GM12878 (cell line): ENCODE measurements at regions not wholly inside any gene's neighbourhood (a gene's known extent, or its start where the extent isn't known, plus 50 kb on each side); places are given as distances from the start of the nearest gene placed in this dataset.

Experiments used
- ATAC-seq: fragments of 200-7000 bp; cut with Tn5 transposase; 3 replicates; pipeline ENCODE4 v1.9.1; 2020; ENCODE audit warnings: mild to moderate bottlenecking, moderate library complexity
- BruUV-seq: library from RNA; stranded (reverse); fragments of 400-500 nt; replicated peaks from 2 replicates; lab custom pipeline; 2021; lab: Mats Ljungman, UMichigan
- CTCF ChIA-PET: fragments of 300-600 bp; sonication (Branson Sonifier 250); formaldehyde crosslinking; extraction: SDS; loops from one replicate; lab custom pipeline; 2021; ENCODE audit warnings: inconsistent platforms; lab: Yijun Ruan, JAX
- POLR2A ChIA-PET: fragments of 350-600 bp; formaldehyde crosslinking; extraction: SDS; loops from one replicate; lab custom pipeline; 2021; ENCODE audit warnings: inconsistent platforms; lab: Charles Lee
- RAD21 ChIA-PET: fragments of 300-600 bp; sonication (Branson Sonifier 250); formaldehyde crosslinking; loops from one replicate; lab custom pipeline; 2023; ENCODE audit warnings: antibody characterized with exemption; ENCODE audit not compliant: unreplicated experiment; lab: Charles Lee
- SMC1A ChIA-PET: fragments of 300-600 bp; sonication (Branson Sonifier 250); formaldehyde crosslinking; loops from one replicate; lab custom pipeline; 2023; ENCODE audit not compliant: unreplicated experiment, uncharacterized antibody; lab: Charles Lee
- DNase-seq: peaks from one replicate; pipeline ENCODE4 v3.0.0-alpha.2; 2011; ENCODE audit warnings: low read depth, low spot score
- FAIRE-seq: peaks from 3 replicates; lab custom pipeline; 2011; peaks lifted over from hg19 to GRCh38; lab: Jason Lieb, UNC
- H2AFZ ChIP-seq: 2 replicates; pipeline ENCODE4 v1.6.0; 2011; ENCODE audit warnings: low read depth, low read length, control low read depth; ENCODE audit not compliant: control insufficient read depth
- H3K27ac ChIP-seq: 2 replicates; pipeline ENCODE4 v1.5.1; 2011; ENCODE audit warnings: control low read depth; ENCODE audit not compliant: control insufficient read depth, insufficient read depth
- H3K27me3 ChIP-seq, 2 experiments: replicated peaks in 1 of 2; 2 replicates each; pipeline versions ENCODE4 v1.6.0 to v1.6.1; 2011; ENCODE audit warnings: low read length in 1 of 2; ENCODE audit not compliant: control insufficient read depth in 2 of 2, insufficient read depth in 2 of 2
- H3K36me3 ChIP-seq, 2 experiments: 2 replicates each; pipeline ENCODE4 v1.5.1; 2011; ENCODE audit warnings: low read length in 1 of 2; ENCODE audit not compliant: control insufficient read depth in 2 of 2, insufficient read depth in 2 of 2
- H3K4me1 ChIP-seq: 2 replicates; pipeline ENCODE4 v1.6.1; 2011; ENCODE audit warnings: mild to moderate bottlenecking, low read length, moderate library complexity, mixed read lengths; ENCODE audit not compliant: control insufficient read depth, insufficient read depth
- H3K4me2 ChIP-seq: 2 replicates; pipeline ENCODE4 v1.6.0; 2011; ENCODE audit warnings: control low read depth; ENCODE audit not compliant: control insufficient read depth, insufficient read depth
- H3K4me3 ChIP-seq: fragments of 200-600 bp; sonication (generic); 2 replicates; pipeline ENCODE4 v1.5.1; 2016
- H3K79me2 ChIP-seq: 2 replicates; pipeline ENCODE4 v1.6.0; 2011; ENCODE audit warnings: low read length; ENCODE audit not compliant: control insufficient read depth, insufficient read depth
- H3K9ac ChIP-seq: 2 replicates; pipeline ENCODE4 v1.8.0; 2011; ENCODE audit warnings: low read length, control low read depth, mixed read lengths; ENCODE audit not compliant: control insufficient read depth, insufficient read depth
- H3K9me3 ChIP-seq: replicated peaks from 3 replicates; pipeline ENCODE4 v1.5.1; 2011; ENCODE audit warnings: mild to moderate bottlenecking, low read length; ENCODE audit not compliant: control insufficient read depth, insufficient read depth
- H4K20me1 ChIP-seq: 2 replicates; pipeline ENCODE4 v1.6.0; 2011; ENCODE audit not compliant: control insufficient read depth, insufficient read depth
- BCL3 ChIP-seq: IDR thresholded peaks from 2 replicates; pipeline ENCODE4 v1.6.1; 2011; ENCODE audit warnings: borderline replicate concordance, low read depth, mild to moderate bottlenecking, moderate library complexity, low read length; ENCODE audit not compliant: insufficient read depth, poor library complexity, severe bottlenecking
- CBX3 ChIP-seq: fragments of 200-600 bp; sonication (generic); IDR thresholded peaks from 2 replicates; pipeline ENCODE4 v1.6.1; 2016; ENCODE audit warnings: low read depth, borderline replicate concordance
- CEBPB ChIP-seq, 2 experiments: fragments of 150-350 bp in 1 of 2; IDR thresholded peaks; 2 replicates each; pipeline ENCODE4 v1.6.1; 2012 to 2014; ENCODE audit warnings: low read depth in 2 of 2, low read length in 2 of 2, borderline replicate concordance in 1 of 2, inconsistent platforms in 1 of 2
- EGR1 ChIP-seq, 2 experiments: IDR thresholded peaks; 1 replicate in 1 of 2; 2 replicates in 1 of 2; pipeline ENCODE4 v1.6.1; 2011 to 2012; ENCODE audit warnings: low read depth in 2 of 2, low read length in 2 of 2, borderline replicate concordance in 1 of 2, mild to moderate bottlenecking in 1 of 2, moderate library complexity in 1 of 2
- FOS ChIP-seq: IDR thresholded peaks from 3 replicates; pipeline ENCODE4 v1.6.1; 2011; ENCODE audit warnings: borderline replicate concordance; ENCODE audit not compliant: insufficient read length; ENCODE audit errors: extremely low read depth
- FOXM1 ChIP-seq: IDR thresholded peaks from 2 replicates; pipeline ENCODE4 v1.6.1; 2012; ENCODE audit warnings: low read depth, mild to moderate bottlenecking, inconsistent platforms, low read length, moderate library complexity
- HDAC6 ChIP-seq: fragments of 200-600 bp; sonication (generic); IDR thresholded peaks from one replicate; pipeline ENCODE4 v1.8.0; 2017; ENCODE audit warnings: antibody characterized with exemption; ENCODE audit not compliant: unreplicated experiment
- IRF3 ChIP-seq: fragments of 450-650 bp; IDR thresholded peaks from 2 replicates; pipeline ENCODE4 v1.6.1; 2014; ENCODE audit warnings: mild to moderate bottlenecking
- JUND ChIP-seq: IDR thresholded peaks from 2 replicates; pipeline ENCODE4 v1.6.1; 2012; ENCODE audit warnings: low read depth, mild to moderate bottlenecking, low read length, improper control_type of control experiment, moderate library complexity
- NBN ChIP-seq: fragments of 450-650 bp; IDR thresholded peaks from 2 replicates; pipeline ENCODE4 v1.6.1; 2016
- NFXL1 ChIP-seq: fragments of 450-650 bp; IDR thresholded peaks from 2 replicates; pipeline ENCODE4 v1.6.1; 2017; ENCODE audit warnings: antibody characterized with exemption, mild to moderate bottlenecking, borderline replicate concordance
- NRF1 ChIP-seq: conservative IDR thresholded peaks from 2 replicates; pipeline ENCODE4 v1.6.1; 2011; ENCODE audit warnings: mild to moderate bottlenecking, low read depth, low read length, improper control_type of control experiment
- PKNOX1 ChIP-seq: fragments of 450-650 bp; IDR thresholded peaks from 2 replicates; pipeline ENCODE4 v1.6.1; 2016; ENCODE audit warnings: mild to moderate bottlenecking
- SMARCA5 ChIP-seq: fragments of 450-650 bp; IDR thresholded peaks from 2 replicates; pipeline ENCODE4 v1.6.1; 2017; ENCODE audit warnings: mild to moderate bottlenecking
- SREBF1 ChIP-seq: IDR thresholded peaks from 2 replicates; pipeline ENCODE4 v1.6.1; 2012; ENCODE audit warnings: mild to moderate bottlenecking, low read length
- STAT3 ChIP-seq: IDR thresholded peaks from 2 replicates; pipeline ENCODE4 v1.6.1; 2011; ENCODE audit warnings: low read depth, low read length, improper control_type of control experiment
- SUPT20H ChIP-seq: IDR thresholded peaks from 2 replicates; pipeline ENCODE4 v1.6.1; 2011; ENCODE audit warnings: low read depth, mild to moderate bottlenecking, low read length, moderate library complexity, borderline replicate concordance; ENCODE audit not compliant: control insufficient read depth
- ZNF207 ChIP-seq: fragments of 450-650 bp; IDR thresholded peaks from 2 replicates; pipeline ENCODE4 v1.6.1; 2014; ENCODE audit warnings: antibody characterized with exemption, mild to moderate bottlenecking, borderline replicate concordance
- WGBS: methylation state at CpG from one replicate; pipeline ENCODE4 v1.1.6; 2016; ENCODE audit warnings: low lambda C conversion rate; ENCODE audit not compliant: insufficient replicate concordance, insufficient coverage; ENCODE audit errors: missing lambda C conversion rate; 5-methylcytosine and 5-hydroxymethylcytosine counted together
- in situ Hi-C: fragments of 300-500 bp; cut with MboI; formaldehyde crosslinking; loops from 9 replicates; pipeline ENCODE4 v1.14.3; 2018; ENCODE audit warnings: mixed read lengths
- intact Hi-C: fragments of 100-400 bp; cut with micrococcal nuclease; formaldehyde crosslinking; loops from one replicate; pipeline ENCODE4 v1.14.2; 2022; ENCODE audit not compliant: unreplicated experiment

GRCh38 chr6:11663519-11663918, 115.1 kb downstream of the ADTRP start:
- intact Hi-C loops = no loop called here
- Histone ChIP-seq H3K36me3 (no peaks in the 10 kb centered on the region), H3K9ac (no peak overlapping the region), H3K4me3 (no peak overlapping the region), H3K27me3 (no peaks in the 10 kb centered on the region), H3K4me2 (no peak overlapping the region), H3K4me1 (peaks cover 11% of the 10 kb centered on the region), H3K27ac (no peak overlapping the region), H3K79me2 (no peaks in the 10 kb centered on the region), H3K9me3 (no peaks in the 10 kb centered on the region; the same call in 1 of the 3 replicates), H2AFZ (no peak overlapping the region), H4K20me1 (no peaks in the 10 kb centered on the region)
- ATAC-seq (no peak), FAIRE-seq (no peak), DNase-seq (no peak)
- BruUV-seq = no TSS peak
- WGBS = 33% methylated on average over 2 of the region's 2 CpGs
- ChIA-PET SMC1A (interaction anchor here (1.0 kb wide), 1 partner anchor 8 kb away, joined by 5 read pairs; no protein-coding TSS in a partner anchor), RAD21 (interaction anchor here (0.6 to 1.5 kb wide), 2 partner anchors 52 to 626 kb away, joined by 3 read pairs; partner anchors contain the start of gene EDN1), POLR2A (no interaction called here), CTCF (no interaction called here)
- in situ Hi-C loops = no loop called here
- TF ChIP-seq BCL3 (no peak), NRF1 (no peak), PKNOX1 (no peak), SREBF1 (no peak), CBX3 (no peak), ZNF207 (no peak), STAT3 (no peak), CEBPB (IDR thresholded peaks at IDR 0.05; ENCODE audit: borderline replicate concordance in 1 of 2, low read depth in 2 of 2, low read length in 2 of 2) (no peak), SMARCA5 (no peak), FOS (no peak), FOXM1 (no peak), JUND (no peak), HDAC6 (no peak), EGR1 (IDR thresholded peaks at IDR 0.05; ENCODE audit: borderline replicate concordance in 1 of 2, low read depth in 2 of 2, low read length in 2 of 2) (no peak), IRF3 (no peak), NBN (no peak), NFXL1 (no peak), SUPT20H (no peak)
